GM21390 (cell line): ENCODE measurements at regions not wholly inside any gene's neighbourhood (a gene's known extent, or its start where the extent isn't known, plus 50 kb on each side); places are given as distances from the start of the nearest gene placed in this dataset.

ENCODE experiments used
- ATAC-seq: cut with Tn5 transposase; IDR thresholded peaks from one replicate; pipeline ENCODE4 v1.9.1; 2021; ENCODE audit not compliant: unreplicated experiment

DNA sequence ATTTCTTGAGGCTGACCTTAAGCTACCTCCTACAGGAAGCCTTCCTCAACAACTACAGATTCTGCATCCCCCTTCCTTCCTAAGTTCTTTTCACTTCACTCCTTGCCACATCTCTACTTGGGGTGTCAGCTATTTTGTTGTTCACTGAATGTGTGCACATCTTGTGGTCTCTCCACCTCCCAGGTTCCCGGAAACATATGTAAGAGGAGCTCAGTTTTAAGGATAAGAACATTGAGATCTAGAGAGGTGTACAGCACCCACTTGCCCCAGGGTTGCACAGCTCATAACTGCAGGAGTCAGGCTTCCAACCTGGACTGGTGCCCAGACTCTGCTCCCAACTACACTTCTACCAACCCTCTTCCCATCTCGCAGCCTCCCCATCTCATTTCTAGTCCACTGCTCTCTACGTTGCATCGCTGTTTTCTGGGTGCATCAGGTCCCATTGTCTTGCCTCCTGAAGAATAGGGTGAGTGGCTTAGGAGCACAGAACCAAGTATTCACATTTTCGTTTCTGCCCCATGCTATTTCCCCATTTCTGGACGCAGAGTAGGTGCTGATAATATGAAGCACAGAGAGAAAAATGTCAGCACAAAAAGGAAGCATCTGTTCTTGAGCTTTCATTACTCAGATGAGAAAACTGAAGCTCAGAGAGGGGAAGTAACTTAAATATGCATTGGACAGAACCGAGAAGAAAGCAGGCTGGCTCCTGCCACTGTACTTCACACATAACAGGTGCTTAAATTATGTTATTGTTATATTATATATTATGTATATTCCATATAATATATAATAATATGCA, 292.0 kb upstream of the CCL2 start:
- peak; percentile 44 for ATAC-seq

DNA sequence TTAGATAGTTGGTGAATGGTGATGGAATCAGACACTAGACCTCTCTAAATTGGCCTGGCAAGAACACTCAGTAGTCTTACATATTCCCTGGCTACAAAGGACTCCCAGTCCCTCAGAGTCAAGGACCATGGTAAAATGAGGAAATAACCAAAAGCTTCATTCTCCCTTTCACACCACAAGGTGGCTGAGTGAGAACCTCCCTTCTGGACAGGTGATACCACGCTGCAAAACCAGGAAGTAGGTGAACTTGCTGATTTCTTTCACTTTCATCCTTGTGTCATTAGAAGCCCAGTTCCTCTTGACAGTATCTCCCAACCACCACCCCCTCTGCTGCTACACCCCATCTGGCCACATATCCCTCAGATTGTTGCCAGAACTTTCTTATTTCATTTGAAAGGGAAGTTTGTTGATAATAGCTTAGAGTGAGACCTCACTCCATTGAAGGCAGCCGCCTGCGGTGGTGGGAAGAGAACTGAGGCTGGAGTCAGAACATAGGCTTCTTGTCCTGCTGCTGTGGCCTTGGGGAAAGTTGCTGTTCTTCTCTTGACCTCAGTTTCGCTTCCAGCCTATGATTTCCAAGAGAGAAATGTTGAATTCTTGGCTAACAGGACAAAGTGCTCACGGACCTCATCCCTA, 290.6 kb upstream of the CCL2 start:
- peak; percentile 70 for ATAC-seq

DNA sequence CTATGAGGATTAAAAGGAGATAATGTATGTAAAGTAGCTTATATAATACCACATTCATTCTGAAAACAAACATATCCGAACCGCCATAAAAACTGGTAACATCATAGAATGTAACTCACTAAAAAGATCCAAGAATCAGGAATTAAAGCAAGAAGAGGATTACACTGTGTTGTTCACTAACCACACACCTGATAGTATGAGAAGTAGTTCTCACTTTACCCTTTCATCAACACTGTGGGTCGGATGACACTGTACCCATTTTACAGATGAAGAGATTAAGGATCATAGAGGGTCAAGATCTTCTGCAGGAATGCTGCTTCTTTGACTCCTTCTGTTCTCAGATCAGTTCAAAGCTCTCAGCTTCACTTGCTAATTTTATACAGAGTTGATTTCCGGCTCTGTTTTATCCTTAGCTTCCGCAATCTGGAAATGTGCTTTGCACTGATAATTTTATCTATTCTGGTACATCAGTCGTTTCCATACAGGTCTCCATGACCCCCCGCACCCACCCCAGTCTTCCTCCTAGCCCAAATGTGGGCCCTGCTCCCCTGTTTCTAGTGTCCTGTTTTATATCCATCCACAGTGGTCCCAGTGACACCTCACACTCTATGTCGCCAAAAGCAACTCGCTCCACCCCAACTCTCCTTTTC, 288.6 kb upstream of the CCL2 start:
- no peak for ATAC-seq

DNA sequence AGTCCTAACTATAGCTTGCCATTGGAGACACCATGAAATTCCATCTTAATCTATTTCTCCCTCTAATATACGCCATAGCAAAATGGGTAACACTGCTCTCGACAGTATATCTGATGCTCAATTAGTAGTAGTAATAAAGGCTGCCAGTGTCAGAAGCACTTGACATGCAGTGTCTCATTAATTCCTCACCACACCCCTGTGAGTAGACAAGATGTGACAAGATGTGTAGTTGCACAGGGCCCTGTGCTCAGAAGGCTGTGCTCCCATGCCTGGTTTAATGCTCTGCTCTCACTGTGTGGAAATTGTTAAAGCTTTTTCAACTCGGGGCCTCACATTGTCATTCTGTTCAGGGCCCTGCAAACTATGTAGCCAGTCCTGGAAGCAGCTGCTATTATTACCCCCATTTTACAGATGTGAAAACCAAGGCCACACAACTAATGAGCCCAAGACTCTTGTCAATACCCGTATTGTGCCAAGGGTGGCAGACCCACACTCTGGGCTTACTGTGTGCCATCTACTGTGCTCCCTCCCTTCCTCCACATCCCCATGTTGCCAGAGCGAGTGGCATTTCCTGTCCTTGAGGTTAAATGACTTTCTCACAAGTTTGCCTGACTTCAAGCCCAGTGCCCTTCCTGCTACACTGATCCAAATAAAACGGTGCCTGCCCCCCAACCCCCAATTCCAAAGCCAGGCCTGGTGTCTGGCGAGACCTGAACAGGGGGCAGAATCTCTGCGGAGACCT, 287.3 kb upstream of the CCL2 start:
- no peak for ATAC-seq

DNA sequence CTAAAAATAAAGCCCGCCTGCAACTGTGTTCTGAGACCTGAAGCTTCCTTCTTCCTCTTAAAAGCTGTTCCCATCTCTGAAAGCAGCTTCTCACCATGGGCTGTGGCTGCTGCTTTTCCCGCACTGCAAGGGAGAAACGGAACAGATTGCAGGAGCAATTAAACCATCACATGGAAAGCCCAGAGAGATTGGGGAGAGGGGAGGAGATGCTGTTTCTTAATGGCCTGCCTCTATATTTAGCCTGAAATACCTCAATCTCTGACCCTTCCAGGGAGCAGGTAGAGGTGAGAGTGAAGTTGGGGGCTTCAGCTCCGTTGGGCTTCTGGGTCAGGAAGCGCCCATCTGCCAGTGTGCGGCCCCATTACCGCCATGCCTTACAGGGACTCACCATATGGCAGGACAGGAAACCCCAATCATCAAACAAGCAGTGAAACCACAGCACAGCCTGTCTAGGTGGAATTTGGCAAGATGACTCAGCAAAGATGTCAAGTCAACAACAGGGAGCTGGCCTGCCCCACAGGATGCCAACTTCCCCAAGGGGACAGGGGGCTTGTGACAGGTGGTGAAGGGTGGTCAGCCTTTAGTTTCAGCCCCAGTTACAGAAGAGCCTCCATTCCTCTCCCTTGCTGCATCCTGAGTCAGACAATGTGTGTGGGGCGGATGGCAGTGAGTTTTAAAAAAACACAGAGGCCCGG, 286.6 kb upstream of the CCL2 start:
- ATAC-seq, result peak; percentile 67

DNA sequence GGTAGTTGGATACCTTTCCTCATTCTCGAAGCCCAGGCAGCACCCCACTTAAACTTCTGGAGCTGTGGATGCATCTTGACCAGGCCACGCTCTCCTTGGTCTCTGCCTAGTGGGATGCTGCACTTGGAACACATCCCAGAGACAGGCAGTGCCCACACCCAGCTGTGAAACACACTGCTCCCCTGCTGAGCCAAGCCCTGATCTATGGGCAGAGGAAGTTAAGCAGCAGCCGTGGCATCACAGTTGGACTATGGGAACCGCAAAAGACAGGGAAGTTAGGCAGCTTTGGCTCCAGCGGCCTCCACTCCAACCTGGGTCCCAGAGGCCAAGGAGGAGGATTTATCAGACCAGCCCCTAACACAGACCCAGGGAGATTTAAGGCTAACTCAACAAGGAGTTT, 284.8 kb upstream of the CCL2 start:
- ATAC-seq, result no peak

DNA sequence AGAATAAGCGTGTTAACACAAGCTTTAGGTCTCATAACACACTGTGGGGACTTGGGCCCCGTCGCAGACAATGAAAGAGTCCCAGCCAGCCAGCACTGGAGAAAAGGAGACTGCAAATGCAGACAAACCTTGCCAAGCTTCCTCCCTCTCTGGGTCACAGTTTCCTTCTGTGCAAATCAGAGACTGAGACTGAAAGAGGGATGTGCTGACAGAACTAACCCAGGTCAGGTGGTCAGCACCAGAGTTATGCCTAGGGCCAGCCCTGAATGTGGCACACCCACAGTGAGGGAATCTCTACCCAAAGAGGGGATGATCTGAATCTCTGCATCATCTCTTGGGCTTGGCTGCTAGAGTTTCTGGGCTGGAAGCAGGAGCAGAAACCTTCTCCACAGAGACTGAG, 282.3 kb upstream of the CCL2 start:
- no peak for ATAC-seq

DNA sequence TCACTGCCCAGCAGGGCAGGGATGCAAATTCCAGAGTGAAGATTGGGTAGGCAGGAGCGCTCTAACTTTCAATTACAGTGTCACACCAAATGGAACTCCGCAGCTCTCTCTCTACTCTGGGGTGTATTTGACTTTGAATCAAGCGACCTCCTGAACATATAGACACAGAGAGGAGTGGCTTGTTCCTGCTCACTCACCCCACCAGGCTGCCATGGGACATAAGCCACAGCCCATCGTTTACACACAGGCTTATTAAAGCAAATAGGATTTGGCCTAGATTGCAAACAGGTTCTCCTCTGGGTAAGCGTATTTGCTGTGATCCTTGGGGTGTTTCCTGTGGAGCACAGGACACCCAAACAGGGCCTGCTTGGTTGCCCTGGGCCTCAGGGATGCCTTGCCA, 281.6 kb upstream of the CCL2 start:
- ATAC-seq, result no peak

DNA sequence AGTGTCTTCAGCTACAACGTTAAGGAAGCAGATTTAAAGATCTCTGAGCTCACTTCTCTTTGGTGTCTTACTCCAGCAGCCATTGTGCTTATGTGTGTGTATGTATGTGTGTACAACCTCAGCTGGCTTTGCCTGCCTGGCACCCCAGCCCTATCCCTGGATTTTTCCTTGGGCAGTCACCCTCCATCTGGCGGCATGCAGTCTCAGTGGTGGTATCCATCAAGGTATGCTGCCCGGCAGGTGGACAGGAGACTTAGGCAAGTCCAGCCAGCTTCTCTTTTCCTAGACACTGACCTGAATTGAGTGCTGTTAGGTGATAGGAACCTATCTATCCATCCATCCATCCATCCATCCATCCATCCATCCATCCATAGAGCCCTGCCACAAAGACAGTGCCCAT, 280.8 kb upstream of the CCL2 start:
- no peak for ATAC-seq

DNA sequence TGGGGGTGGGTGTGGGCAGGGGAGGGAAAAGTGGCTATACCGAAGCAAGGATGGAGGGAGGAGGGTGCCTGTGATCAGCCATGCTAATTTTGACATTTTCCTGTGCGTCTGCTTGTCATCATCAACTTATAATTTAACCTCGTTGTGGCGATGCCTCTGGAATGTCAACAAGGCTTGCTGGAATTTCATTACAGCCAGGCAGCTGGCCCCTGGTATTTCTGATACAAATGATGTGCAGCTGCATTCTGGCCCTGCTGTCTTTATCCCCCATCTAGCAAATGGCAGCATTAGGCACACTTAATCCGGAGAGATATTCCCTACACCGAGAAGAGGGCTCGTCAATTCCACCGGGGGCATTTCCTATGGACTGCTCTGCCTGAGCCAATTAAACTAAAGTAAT, 278.3 kb upstream of the CCL2 start:
- no peak for ATAC-seq

DNA sequence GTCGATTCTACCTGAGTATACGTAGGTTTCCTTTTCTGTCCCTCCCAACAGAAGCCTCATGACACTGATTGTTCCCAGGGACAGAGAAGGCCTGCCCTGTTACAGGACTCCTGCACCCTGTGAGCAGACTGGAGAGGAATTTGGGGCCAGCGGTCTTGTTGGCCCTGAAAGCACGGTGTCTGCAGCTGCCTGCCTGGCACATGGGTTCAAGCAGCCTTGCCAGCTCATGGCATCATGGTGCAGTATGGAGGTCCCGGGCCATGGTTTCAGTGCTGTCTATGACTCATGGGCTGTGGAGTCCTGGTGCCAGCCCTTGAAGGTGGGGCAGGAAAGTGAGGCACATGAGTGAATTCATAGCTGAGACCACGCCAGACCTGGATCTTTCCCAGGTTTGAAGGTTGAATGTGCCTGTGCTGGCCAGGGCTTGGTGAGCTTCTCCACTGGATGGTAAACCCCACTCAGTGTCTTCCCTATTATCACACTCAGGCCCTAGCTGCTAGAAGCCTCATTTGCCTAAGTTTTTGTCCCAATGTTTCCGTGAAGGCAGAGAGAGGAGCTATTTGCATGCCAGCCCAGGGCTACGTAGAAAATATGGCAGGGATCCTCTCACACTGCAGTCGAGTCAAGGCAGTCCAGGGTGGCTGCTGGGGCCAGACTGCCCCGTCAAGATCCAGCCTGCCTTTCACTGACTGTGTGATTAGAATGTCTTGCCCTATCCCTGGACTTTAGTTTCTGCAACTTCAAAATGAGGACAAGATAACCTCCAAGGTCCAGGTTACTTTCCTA, 277.2 kb upstream of the CCL2 start:
- no peak for ATAC-seq

DNA sequence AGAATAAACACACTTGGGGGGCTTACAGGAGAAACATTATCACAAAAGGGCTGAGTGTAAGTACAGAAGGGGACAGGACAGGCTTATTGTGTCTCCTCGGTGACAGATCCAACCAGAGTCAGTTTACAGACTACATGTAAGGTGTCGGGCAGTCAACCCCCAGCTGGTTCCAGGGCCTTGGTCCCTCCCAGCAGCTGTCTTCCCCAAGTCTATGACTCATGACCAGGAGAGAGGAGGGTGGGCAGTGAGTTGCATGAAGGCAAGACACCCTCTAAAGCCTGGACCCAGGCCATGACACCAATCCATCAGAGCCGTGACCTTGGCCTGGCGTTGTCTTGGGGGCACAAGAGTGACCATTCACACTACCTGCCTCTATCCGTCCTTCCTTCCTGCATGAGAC, 276.2 kb upstream of the CCL2 start:
- ATAC-seq, result no peak

DNA sequence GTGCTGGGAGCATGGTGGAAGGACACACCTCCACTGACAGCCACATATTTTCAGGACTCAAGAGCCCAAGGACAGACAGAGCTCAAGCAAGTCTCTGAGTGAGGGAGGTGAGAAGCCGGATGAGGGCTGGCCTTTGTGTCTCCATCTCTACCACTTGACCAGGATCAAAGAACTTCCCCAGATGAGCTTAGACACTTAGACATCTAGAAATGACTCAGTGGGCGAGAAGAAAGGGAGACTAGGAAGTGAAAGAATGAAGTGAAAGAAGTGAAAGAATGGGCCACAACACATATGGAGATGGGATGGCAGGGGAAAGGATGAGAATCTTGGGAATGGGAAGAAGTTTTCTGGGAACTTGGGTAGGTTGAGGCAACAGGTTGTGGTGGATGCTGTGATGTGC, 274.9 kb upstream of the CCL2 start:
- no peak for ATAC-seq

DNA sequence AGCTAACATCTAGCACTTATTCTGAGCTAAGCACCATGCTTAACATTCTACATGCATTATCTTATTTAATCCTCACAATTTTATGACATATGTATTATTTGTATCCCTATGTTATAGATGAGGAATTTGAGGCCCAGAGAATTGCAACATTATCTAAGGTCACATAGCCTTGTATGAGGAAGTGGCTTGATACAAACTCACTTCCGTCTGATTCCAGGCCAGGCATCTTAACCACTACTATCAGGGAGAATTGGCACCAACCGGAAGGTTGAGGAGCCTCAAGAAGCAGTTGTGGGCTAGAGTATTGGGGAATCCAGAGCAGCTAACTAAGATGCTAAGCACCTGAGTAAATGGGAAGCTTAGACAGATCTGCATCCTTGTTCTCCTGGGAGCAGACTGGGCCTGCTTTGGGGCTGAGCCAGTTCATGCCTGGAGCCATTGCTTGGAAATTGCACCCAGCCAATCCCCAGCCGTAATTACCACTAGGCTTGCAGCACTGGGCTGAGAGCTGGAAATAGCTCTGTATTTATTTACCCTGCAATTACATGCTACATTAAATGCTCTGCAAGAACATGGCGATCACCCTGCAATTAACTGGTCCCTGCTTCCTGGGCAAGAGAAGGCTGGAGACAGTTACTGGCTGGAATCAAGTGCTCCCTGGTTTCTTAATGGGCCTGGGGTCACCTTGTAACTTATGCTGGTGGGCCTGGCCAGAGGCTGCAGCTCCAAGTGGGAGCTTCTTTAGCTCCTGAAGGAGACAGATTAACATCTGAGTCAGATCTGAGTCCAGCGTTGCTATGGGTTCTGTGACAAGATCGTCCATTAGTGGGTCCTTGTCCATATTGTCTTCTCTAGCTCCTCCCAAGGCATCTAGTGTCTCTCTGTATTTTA, 273.1 kb upstream of the CCL2 start:
- ATAC-seq, result no peak

DNA sequence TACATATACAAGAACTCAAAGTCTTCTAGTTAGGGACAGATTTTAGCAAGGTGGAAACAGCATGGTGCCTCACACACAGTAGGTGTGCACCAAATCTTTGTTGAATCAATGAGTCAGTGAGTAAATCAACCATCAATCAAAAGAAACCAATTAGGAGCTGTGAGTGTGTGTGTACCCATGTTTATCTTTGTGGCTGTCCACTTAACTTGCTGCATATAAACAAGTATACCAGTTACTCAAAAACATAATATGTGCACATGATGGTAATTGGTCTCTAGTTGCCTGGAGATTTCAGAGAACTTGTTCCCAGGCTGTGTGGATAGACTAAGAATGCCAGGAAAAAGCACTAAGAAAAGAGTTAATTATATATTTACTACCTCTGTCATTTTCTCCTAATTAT, 272.2 kb upstream of the CCL2 start:
- no peak for ATAC-seq

DNA sequence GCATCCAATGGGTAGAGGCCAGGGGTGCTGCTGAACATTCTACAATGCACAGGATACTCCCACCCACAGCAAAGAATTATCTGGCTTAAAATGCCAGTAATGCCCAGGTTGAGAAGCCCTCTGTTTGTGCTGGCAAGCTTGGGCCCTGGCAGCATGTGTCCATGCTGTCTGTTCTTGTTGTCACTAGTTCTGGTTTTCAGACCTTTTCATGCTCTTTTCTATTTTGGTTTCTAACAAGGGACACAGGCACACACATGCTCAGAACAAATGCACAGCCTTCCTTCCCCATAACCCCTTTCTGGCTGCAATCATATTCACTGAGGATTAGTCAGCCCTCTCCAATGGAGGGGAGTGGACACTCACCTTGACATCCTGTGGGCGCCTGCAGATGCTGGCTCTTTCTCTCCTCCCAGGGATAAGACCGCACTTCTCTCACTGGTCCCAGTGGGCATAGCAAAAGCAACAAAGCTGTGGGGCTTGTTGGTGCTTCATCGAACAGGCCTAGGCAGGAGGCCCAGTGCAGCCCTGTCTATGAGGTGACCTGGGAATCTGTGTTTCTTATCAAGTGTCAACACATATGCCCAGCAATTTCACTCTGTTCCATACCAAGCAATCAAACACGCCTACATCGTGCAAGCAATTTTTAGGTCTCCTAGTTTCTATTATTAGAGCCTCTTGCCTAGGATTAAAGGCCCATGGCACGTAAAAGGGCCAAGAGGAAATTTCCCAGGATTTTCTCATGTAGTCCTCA, 271.1 kb upstream of the CCL2 start:
- no peak for ATAC-seq

DNA sequence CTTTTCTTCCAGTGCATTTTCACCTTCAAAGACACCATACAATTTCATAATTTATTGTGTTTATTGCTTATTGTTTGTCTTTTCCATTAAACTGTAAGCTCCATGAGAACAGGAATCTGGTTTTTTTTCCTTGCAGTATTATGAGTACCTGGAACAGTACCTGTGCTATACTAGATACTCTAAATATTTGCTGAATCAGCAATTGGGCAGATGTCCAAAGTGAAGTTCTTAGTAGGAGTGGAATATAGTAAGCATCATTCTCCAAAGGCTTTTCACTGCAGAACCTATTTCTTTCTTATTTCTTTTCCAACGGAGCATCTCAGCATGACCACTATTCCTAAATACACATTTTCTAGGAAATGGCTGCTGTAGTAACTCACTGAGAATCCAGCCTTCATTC, 269.0 kb upstream of the CCL2 start:
- no peak for ATAC-seq

DNA sequence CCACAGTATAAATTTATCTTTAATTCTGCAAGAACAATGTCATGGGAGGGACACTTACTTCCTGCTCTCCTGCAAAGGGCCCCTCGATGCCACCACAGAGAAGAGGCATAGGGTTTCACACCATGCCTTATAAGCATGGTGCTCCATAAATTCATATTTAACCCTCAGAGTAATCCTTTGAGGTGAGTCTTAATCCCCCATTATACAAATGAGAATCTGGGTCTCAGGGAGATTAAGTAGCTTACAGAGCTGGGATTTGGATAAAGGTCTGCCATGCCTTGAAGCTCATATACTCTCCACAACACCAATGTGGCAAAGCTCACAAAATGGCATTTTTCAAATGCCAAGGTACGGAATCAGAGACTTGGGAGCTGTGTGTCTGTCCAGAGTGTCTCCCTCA, 268.5 kb upstream of the CCL2 start:
- no peak for ATAC-seq

DNA sequence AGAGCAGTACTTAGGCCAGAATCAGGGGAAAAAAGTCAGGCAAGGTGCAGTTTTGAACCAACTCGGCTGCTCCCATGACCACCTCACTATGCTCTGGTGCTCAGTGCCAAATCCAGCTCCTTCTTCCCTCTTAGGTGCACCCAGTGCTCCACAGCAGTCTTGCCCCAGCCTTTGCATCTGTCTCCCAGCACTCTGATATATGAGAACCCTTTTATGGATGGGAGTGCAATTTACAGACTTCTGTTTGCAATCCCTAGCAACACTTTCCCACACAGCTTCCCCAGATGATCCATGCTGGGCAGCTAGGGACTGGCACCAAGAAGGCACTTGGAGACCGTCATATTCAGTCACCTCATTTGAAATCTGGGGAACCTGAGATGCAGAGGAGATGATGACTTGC, 267.9 kb upstream of the CCL2 start:
- ATAC-seq, result no peak
